Esophagus squamous epithelium (tissue), 4 donors: ENCODE measurements at regions not wholly inside any gene's neighbourhood (a gene's known extent, or its start where the extent isn't known, plus 50 kb on each side); places are given as distances from the start of the nearest gene placed in this dataset.

Source experiments
- CTCF ChIP-seq, 6 experiments: fragments of 450-650 bp in 4 of 6; fragments of 200-600 bp in 2 of 6; sonication (generic) in 2 of 6; IDR thresholded peaks; one replicate each; pipeline ENCODE4 v1.5.1; 2016 to 2019; ENCODE audit warnings: antibody characterized with exemption in 6 of 6, mild to moderate bottlenecking in 4 of 6, moderate library complexity in 4 of 6
- POLR2A ChIP-seq, 4 donors: fragments of 450-650 bp; IDR thresholded peaks; one replicate each; pipeline ENCODE4 v1.6.1; 2017; ENCODE audit warnings: antibody characterized with exemption in 4 of 4, mild to moderate bottlenecking in 4 of 4, moderate library complexity in 3 of 4

DNA sequence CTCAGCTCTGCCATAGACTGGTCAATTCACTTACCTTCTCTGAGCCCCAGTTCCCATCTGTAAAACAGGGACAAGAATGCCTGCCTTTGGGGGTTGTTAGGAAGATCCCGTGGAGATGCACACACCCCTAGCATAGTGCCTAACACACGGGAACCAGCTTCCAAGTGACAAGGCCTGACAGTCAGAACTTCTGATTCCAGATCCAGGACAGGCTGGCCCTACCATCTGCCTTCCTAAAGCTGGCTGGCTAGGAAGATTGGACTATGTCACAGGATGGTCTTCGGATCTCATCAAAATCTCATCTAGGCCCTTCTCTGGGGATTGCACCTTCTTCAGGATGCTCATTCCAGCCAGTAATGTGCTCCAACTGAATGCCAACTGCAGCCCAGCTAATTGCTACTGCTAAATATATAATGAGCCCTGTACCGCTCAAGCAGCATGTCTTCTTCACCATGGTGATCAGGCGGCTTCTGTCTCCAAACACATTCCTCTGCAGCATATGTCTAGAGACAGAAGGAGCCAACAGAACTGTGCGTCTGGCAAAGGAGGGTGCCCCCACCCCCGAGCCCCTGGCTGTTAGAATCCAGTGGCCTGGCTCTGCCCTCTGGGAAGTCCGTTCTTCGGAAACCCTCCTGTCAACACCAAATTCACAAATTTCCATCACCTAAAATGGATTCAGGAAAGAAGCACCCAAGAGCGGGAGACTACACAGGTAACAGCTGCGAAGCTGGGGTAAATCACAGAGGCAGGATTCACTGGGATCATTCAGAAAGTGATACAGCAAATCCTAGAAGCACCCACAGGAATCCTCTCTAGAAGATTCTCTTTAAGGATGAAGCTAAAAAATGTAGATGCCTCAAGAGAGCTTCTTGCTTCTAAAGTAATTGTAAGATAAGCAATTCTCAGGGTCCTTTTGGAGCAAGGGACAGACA lies 142.1 kb upstream of the EEPD1 start:
- no peak for TF ChIP-seq POLR2A (IDR thresholded peaks at IDR 0.05)
- no peak for TF ChIP-seq CTCF (IDR thresholded peaks at IDR 0.05)
